B cell (primary cell): ENCODE measurements at regions not wholly inside any gene's neighbourhood (a gene's known extent, or its start where the extent isn't known, plus 50 kb on each side); places are given as distances from the start of the nearest gene placed in this dataset.

Source experiments
- ATAC-seq: fragments of 200-7000 bp; cut with Tn5 transposase; one replicate; pipeline ENCODE4 v1.10.0; 2021; ENCODE audit warnings: low read depth, mild to moderate bottlenecking, moderate number of reproducible peaks, moderate library complexity
- CTCF ChIA-PET: fragments of 350-600 bp; sonication (Branson Sonifier 250); formaldehyde crosslinking; loops from one replicate; lab custom pipeline; 2021; ENCODE audit warnings: antibody characterized with exemption, inconsistent platforms; lab: Charles Lee
- POLR2A ChIA-PET: fragments of 350-600 bp; sonication (Branson Sonifier 250); formaldehyde crosslinking; loops from one replicate; lab custom pipeline; 2021; ENCODE audit warnings: antibody characterized with exemption; lab: Charles Lee
- DNase-seq: peaks from one replicate; pipeline ENCODE4 v3.0.0; 2013
- H2AFZ ChIP-seq: 2 replicates; pipeline ENCODE4 v1.6.1; 2012; ENCODE audit warnings: mild to moderate bottlenecking, low read depth, low read length; ENCODE audit not compliant: insufficient read depth, poor library complexity, severe bottlenecking
- H3K27ac ChIP-seq, 2 donors: 1 replicate in 1 of 2; 2 replicates in 1 of 2; pipeline ENCODE4 v1.5.1; 2012 to 2013; ENCODE audit warnings: low read length in 2 of 2, mild to moderate bottlenecking in 2 of 2, moderate library complexity in 1 of 2
- H3K27me3 ChIP-seq, 4 experiments: fragments of 200-600 bp in 1 of 4; sonication (generic) in 1 of 4; replicated peaks in 1 of 4; 1 replicate in 2 of 4; 2 replicates in 2 of 4; pipeline versions ENCODE4 v1.6.1 to v1.7.0; 2013 to 2016; ENCODE audit warnings: low read length in 3 of 4, mild to moderate bottlenecking in 2 of 4, mixed read lengths in 1 of 4, moderate library complexity in 1 of 4; ENCODE audit not compliant: insufficient read depth in 4 of 4, control insufficient read depth in 3 of 4; ENCODE audit errors: control extremely low read depth in 1 of 4
- H3K36me3 ChIP-seq, 2 experiments: replicated peaks in 1 of 2; 1 replicate in 1 of 2; 2 replicates in 1 of 2; pipeline versions ENCODE4 v1.6.1 to v1.7.1; 2013; ENCODE audit warnings: low read length in 1 of 2; ENCODE audit not compliant: insufficient read depth in 2 of 2, control insufficient read depth in 1 of 2; ENCODE audit errors: control extremely low read depth in 1 of 2, extremely low read depth in 1 of 2
- H3K4me1 ChIP-seq, 2 donors: fragments of 200-600 bp in 1 of 2; sonication (generic) in 1 of 2; 1 replicate in 1 of 2; 2 replicates in 1 of 2; pipeline versions ENCODE4 v1.5.1 to v1.6.1; 2013 to 2017; ENCODE audit warnings: low read length in 2 of 2; ENCODE audit not compliant: control insufficient read depth in 2 of 2, insufficient read depth in 2 of 2
- H3K4me2 ChIP-seq: replicated peaks from 2 replicates; pipeline ENCODE3; 2012; ENCODE audit warnings: mild to moderate bottlenecking, low read depth, low read length; ENCODE audit not compliant: poor library complexity, severe bottlenecking
- H3K4me3 ChIP-seq, 5 experiments: fragments of 200-600 bp in 1 of 5; sonication (generic) in 1 of 5; 1 replicate in 3 of 5; 2 replicates in 2 of 5; pipeline versions ENCODE4 v1.5.1 to v1.7.0; 2011 to 2016; ENCODE audit warnings: low read length in 4 of 5, mild to moderate bottlenecking in 4 of 5, low read depth in 2 of 5, control low read depth in 1 of 5, moderate library complexity in 1 of 5; ENCODE audit not compliant: insufficient read depth in 1 of 5; ENCODE audit errors: control extremely low read depth in 1 of 5, extremely low read depth in 1 of 5
- H3K79me2 ChIP-seq: fragments of 200-600 bp; sonication (generic); one replicate; pipeline ENCODE4 v1.6.0; 2016; ENCODE audit warnings: low read length; ENCODE audit not compliant: control insufficient read depth, insufficient read depth
- H3K9ac ChIP-seq: fragments of 200-600 bp; sonication (generic); 2 replicates; pipeline ENCODE4 v1.6.1; 2017; ENCODE audit warnings: mild to moderate bottlenecking, low read length, moderate library complexity
- H3K9me3 ChIP-seq, 3 donors: one replicate each; pipeline versions ENCODE4 v1.6.1 to v1.7.1; 2013; ENCODE audit warnings: low read length in 2 of 3; ENCODE audit not compliant: control insufficient read depth in 2 of 3, insufficient read depth in 1 of 3; ENCODE audit errors: control extremely low read depth in 1 of 3
- H4K20me1 ChIP-seq: 2 replicates; pipeline ENCODE4 v1.6.0; 2012; ENCODE audit warnings: mild to moderate bottlenecking, low read length; ENCODE audit not compliant: insufficient read depth, control insufficient read depth, poor library complexity, severe bottlenecking
- H3K27ac Mint-ChIP-seq: one replicate; pipeline ENCODE4 v1.8.0; 2021; ENCODE audit warnings: mixed read lengths
- H3K27me3 Mint-ChIP-seq: one replicate; pipeline ENCODE4 v1.8.0; 2021; ENCODE audit warnings: mixed read lengths
- H3K4me1 Mint-ChIP-seq: one replicate; pipeline ENCODE4 v1.8.0; 2021; ENCODE audit warnings: mixed read lengths
- H3K4me3 Mint-ChIP-seq: one replicate; pipeline ENCODE4 v1.8.0; 2021; ENCODE audit warnings: mixed read lengths
- H3K9me3 Mint-ChIP-seq: one replicate; pipeline ENCODE4 v1.8.0; 2022; ENCODE audit warnings: mixed read lengths; ENCODE audit not compliant: insufficient read depth
- EZH2 ChIP-seq: IDR thresholded peaks from 2 replicates; pipeline ENCODE4 v1.6.1; 2012; ENCODE audit warnings: borderline replicate concordance, low read depth, mild to moderate bottlenecking, moderate library complexity, low read length; ENCODE audit not compliant: insufficient read depth, poor library complexity, severe bottlenecking
- WGBS: methylation state at CpG from one replicate; pipeline ENCODE4 v1.1.5; 2013; ENCODE audit warnings: missing lambda C conversion rate; ENCODE audit not compliant: insufficient coverage; 5-methylcytosine and 5-hydroxymethylcytosine counted together
- intact Hi-C: fragments of 100-400 bp; cut with micrococcal nuclease; formaldehyde crosslinking; loops from one replicate; pipeline ENCODE4 v1.10.0; 2022
- TF ChIP-seq, protein P1 (sequence below): fragments of 200-600 bp; IDR thresholded peaks from one replicate; pipeline ENCODE4 v1.8.0; 2022; ENCODE audit warnings: antibody characterized with exemption, mild to moderate bottlenecking

DNA sequence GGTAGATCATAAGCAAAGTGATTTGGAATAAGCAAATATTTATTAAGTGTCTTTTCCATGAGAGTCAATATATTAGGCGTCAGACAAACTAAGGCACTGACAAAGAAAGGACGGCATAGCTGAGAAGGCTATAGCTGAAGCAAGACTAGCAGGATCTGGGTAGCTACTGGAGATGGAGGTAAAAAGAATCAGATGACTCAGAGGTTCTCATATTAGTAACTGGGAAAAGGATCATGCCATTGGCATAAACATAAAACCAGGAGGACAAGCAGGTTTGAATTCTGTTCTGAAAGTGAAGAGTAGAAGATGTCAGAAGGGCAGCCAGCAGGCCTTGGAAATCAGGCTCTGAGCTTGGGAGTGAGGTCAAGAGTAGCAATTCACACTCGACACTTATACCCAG is 531.9 kb downstream of the PTPRC start:
- no peak overlapping the region for H3K4me3 Mint-ChIP-seq
- no peak overlapping the region for H3K4me3 ChIP-seq
- POLR2A ChIA-PET, result no interaction called here
- no peak overlapping the region for H3K27ac Mint-ChIP-seq
- intact Hi-C loops, result no loop called here
- H3K9me3 ChIP-seq, result no peaks in the 10 kb centered on the region
- 94% methylated on average over 2 of the region's 3 CpGs for WGBS
- no peak for DNase-seq
- ATAC-seq, result no peak
- no peaks in the 10 kb centered on the region for H3K79me2 ChIP-seq
- peaks cover 0 to 5% (median 2%) of the 10 kb centered on the region in 4 experiments for H3K27me3 ChIP-seq
- no peak overlapping the region for H3K9ac ChIP-seq
- no peaks in the 10 kb centered on the region for H3K9me3 Mint-ChIP-seq
- no peak overlapping the region for H3K4me2 ChIP-seq
- no peak overlapping the region for H3K27ac ChIP-seq
- H3K27me3 Mint-ChIP-seq, result peaks cover 6% of the 10 kb centered on the region
- no peaks in the 10 kb centered on the region for H4K20me1 ChIP-seq
- CTCF ChIA-PET, result no interaction called here
- H3K4me1 ChIP-seq, result peaks cover 21 to 28% of the 10 kb centered on the region in 2 donors
- H2AFZ ChIP-seq, result no peak overlapping the region
- peaks cover 29% of the 10 kb centered on the region for H3K4me1 Mint-ChIP-seq
- H3K36me3 ChIP-seq, result no peaks in the 10 kb centered on the region
- TF ChIP-seq, protein P1, sequence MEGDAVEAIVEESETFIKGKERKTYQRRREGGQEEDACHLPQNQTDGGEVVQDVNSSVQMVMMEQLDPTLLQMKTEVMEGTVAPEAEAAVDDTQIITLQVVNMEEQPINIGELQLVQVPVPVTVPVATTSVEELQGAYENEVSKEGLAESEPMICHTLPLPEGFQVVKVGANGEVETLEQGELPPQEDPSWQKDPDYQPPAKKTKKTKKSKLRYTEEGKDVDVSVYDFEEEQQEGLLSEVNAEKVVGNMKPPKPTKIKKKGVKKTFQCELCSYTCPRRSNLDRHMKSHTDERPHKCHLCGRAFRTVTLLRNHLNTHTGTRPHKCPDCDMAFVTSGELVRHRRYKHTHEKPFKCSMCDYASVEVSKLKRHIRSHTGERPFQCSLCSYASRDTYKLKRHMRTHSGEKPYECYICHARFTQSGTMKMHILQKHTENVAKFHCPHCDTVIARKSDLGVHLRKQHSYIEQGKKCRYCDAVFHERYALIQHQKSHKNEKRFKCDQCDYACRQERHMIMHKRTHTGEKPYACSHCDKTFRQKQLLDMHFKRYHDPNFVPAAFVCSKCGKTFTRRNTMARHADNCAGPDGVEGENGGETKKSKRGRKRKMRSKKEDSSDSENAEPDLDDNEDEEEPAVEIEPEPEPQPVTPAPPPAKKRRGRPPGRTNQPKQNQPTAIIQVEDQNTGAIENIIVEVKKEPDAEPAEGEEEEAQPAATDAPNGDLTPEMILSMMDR, result no peak
- TF ChIP-seq EZH2, result no peak

DNA sequence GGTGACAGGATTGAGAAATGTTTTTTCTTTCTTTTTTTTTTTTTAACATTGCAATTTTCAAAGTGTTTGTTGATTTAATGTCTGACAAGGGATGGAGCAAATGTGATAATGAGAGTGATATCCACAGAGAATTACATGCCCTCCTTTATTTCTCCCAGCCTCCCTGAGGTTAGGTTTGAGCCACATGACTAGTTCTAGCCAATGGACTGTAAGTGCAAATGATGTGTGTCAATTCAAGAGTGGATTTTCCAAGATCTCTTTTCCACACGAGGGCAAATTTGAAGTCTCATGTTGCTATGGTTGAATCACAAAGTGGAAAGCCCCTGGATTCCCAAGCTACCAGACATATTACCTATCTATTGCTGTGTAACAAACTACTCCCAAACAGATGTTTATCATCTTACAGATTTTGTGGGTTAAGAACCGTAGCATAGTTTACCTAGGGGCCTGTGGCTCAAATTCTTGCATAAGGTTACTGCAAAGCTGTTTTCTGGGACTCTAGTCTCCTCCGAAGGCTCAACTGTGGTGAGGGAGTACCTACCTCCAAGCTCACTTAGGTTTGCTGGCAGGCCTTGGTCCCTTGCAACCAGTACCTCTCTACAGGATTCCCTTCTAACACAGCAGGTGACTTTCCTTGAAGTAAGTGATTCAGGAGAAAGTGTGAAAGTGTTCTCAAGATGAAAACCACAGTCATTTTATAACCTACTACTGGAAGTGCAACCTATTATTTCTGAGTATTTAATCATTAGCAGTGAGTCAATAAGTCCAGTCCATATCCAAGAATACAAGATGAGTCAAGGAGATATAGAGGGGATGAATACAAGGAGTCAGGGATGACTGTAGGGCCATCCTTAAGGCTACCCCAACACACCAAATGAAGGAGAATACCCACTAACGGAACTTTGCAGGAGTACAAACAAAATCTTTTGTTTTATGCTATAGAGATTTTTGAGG is 533.6 kb downstream of the PTPRC start:
- Mint-ChIP-seq H3K4me3 (no peak overlapping the region), H3K4me1 (peaks cover 29% of the 10 kb centered on the region), H3K27ac (no peak overlapping the region), H3K9me3 (no peaks in the 10 kb centered on the region), H3K27me3 (peaks cover 5% of the 10 kb centered on the region)
- Histone ChIP-seq H3K4me3 (no peak overlapping the region), H2AFZ (no peak overlapping the region), H3K27me3 (peaks cover 0 to 5% (median 2%) of the 10 kb centered on the region in 4 experiments), H3K9ac (no peak overlapping the region), H3K27ac (no peak overlapping the region), H3K4me1 (peaks cover 21 to 28% of the 10 kb centered on the region in 2 donors), H3K36me3 (no peaks in the 10 kb centered on the region), H4K20me1 (no peaks in the 10 kb centered on the region), H3K79me2 (no peaks in the 10 kb centered on the region), H3K9me3 (no peaks in the 10 kb centered on the region), H3K4me2 (peak overlapping the region; percentile 37)
- 100% methylated on average over 1 of the region's 4 CpGs for WGBS
- TF ChIP-seq EZH2, result no peak
- no peak for DNase-seq
- intact Hi-C loops, result no loop called here
- ATAC-seq, result no peak
- ChIA-PET POLR2A (no interaction called here), CTCF (interaction anchor here (1.5 kb wide), 1 partner anchor 59 kb away, joined by 4 read pairs; no protein-coding TSS in a partner anchor)
